ENCODE measurements at regions not wholly inside any gene's neighbourhood (a gene's known extent, or its start where the extent isn't known, plus 50 kb on each side); places are given as distances from the start of the nearest gene placed in this dataset.

- DNase-seq (ENCODE audit: low read depth): no peak
Measured at GRCh38 chr9:81847181-81847915, 80.9 kb upstream of the SPATA31D4 start.

GRCh38 chr9:81848472-81848871 is 79.8 kb upstream of the SPATA31D4 start:
- no peak for DNase-seq (ENCODE audit: low read depth)

GRCh38 chr9:81849631-81850259 is 78.5 kb upstream of the SPATA31D4 start:
- no peak for DNase-seq (ENCODE audit: low read depth)

- no peak for DNase-seq (ENCODE audit: low read depth)
Measured at GRCh38 chr9:81850724-81851123, 77.5 kb upstream of the SPATA31D4 start.

- DNase-seq (ENCODE audit: low read depth): no peak
Measured at GRCh38 chr9:81851340-81851739, 76.9 kb upstream of the SPATA31D4 start.

GRCh38 chr9:81852820-81853219 is 75.4 kb upstream of the SPATA31D4 start:
- DNase-seq (ENCODE audit: low read depth): no peak

GRCh38 chr9:81855538-81855937 is 72.7 kb upstream of the SPATA31D4 start:
- DNase-seq (ENCODE audit: low read depth): no peak

- no peak for DNase-seq (ENCODE audit: low read depth)
Measured at GRCh38 chr9:81858657-81859430, 69.4 kb upstream of the SPATA31D4 start.

- no peak for DNase-seq (ENCODE audit: low read depth)
Measured at GRCh38 chr9:81860581-81860980, 67.6 kb upstream of the SPATA31D4 start.

- no peak for DNase-seq (ENCODE audit: low read depth)
Measured at GRCh38 chr9:81861644-81862043, 66.6 kb upstream of the SPATA31D4 start.

GRCh38 chr9:81868145-81868544 is 60.1 kb upstream of the SPATA31D4 start:
- DNase-seq (ENCODE audit: low read depth): no peak

- DNase-seq (ENCODE audit: low read depth): no peak
Measured at GRCh38 chr9:81871695-81872094, 56.5 kb upstream of the SPATA31D4 start.

- DNase-seq (ENCODE audit: low read depth): no peak
Measured at GRCh38 chr9:81874250-81874649, 54.0 kb upstream of the SPATA31D4 start.

GRCh38 chr9:81874931-81875330 is 53.3 kb upstream of the SPATA31D4 start:
- no peak for DNase-seq (ENCODE audit: low read depth)

GRCh38 chr9:81877047-81877446 is 51.2 kb upstream of the SPATA31D4 start:
- DNase-seq (ENCODE audit: low read depth): no peak
